Nephron (organoid): ENCODE measurements at regions not wholly inside any gene's neighbourhood (a gene's known extent, or its start where the extent isn't known, plus 50 kb on each side); places are given as distances from the start of the nearest gene placed in this dataset.

ENCODE experiments used
- H3K27ac Mint-ChIP-seq, 3 experiments: 2 replicates each; pipeline ENCODE4 v1.8.0; 2020; ENCODE audit warnings: mixed read lengths in 3 of 3, mild to moderate bottlenecking in 2 of 3, moderate library complexity in 1 of 3
- H3K27me3 Mint-ChIP-seq: 2 replicates; pipeline ENCODE4 v1.8.0; 2021; ENCODE audit warnings: low read depth, mild to moderate bottlenecking, moderate library complexity, mixed read lengths
- H3K36me3 Mint-ChIP-seq: 2 replicates; pipeline ENCODE4 v1.8.0; 2020; ENCODE audit warnings: low read depth, mixed read lengths
- H3K4me1 Mint-ChIP-seq: 2 replicates; pipeline ENCODE4 v1.8.0; 2020; ENCODE audit warnings: mixed read lengths
- H3K4me3 Mint-ChIP-seq, 3 experiments: 2 replicates each; pipeline ENCODE4 v1.8.0; 2020; ENCODE audit warnings: mild to moderate bottlenecking in 3 of 3, mixed read lengths in 3 of 3, moderate library complexity in 2 of 3
- H3K9me3 Mint-ChIP-seq: 2 replicates; pipeline ENCODE4 v1.8.0; 2020; ENCODE audit warnings: mixed read lengths
- CTCF ChIP-seq, 3 experiments: fragments of 200-600 bp; sonication (generic); IDR thresholded peaks; one replicate each; pipeline ENCODE4 v1.5.0; 2021; ENCODE audit warnings: antibody characterized with exemption in 3 of 3; ENCODE audit not compliant: unreplicated experiment in 3 of 3

GRCh38 chr17:33390479-33391176, 97.5 kb upstream of the ASIC2 start:
- H3K36me3 Mint-ChIP-seq = no peaks in the 10 kb centered on the region
- no peak overlapping the region for H3K27ac Mint-ChIP-seq
- H3K9me3 Mint-ChIP-seq = no peaks in the 10 kb centered on the region
- peaks cover 7% of the 10 kb centered on the region for H3K4me1 Mint-ChIP-seq
- no peak for TF ChIP-seq CTCF (IDR thresholded peaks at IDR 0.05; ENCODE audit: unreplicated experiment in 3 of 3)
- no peak overlapping the region for H3K4me3 Mint-ChIP-seq
- peaks cover 29% of the 10 kb centered on the region for H3K27me3 Mint-ChIP-seq

GRCh38 chr17:33396818-33397217, 103.7 kb upstream of the ASIC2 start:
- TF ChIP-seq CTCF (IDR thresholded peaks at IDR 0.05; ENCODE audit: unreplicated experiment in 3 of 3) = no peak
- H3K36me3 Mint-ChIP-seq = no peaks in the 10 kb centered on the region
- H3K4me3 Mint-ChIP-seq = no peak overlapping the region
- H3K4me1 Mint-ChIP-seq = no peaks in the 10 kb centered on the region
- peaks cover 23% of the 10 kb centered on the region for H3K27me3 Mint-ChIP-seq
- H3K9me3 Mint-ChIP-seq = peaks cover 3% of the 10 kb centered on the region
- H3K27ac Mint-ChIP-seq = no peak overlapping the region

GRCh38 chr17:33398386-33398785, 105.3 kb upstream of the ASIC2 start:
- no peak overlapping the region for H3K27ac Mint-ChIP-seq
- peaks cover 16% of the 10 kb centered on the region for H3K27me3 Mint-ChIP-seq
- H3K4me3 Mint-ChIP-seq = no peak overlapping the region
- TF ChIP-seq CTCF (IDR thresholded peaks at IDR 0.05; ENCODE audit: unreplicated experiment in 3 of 3) = no peak
- H3K36me3 Mint-ChIP-seq = no peaks in the 10 kb centered on the region
- peaks cover 3% of the 10 kb centered on the region for H3K9me3 Mint-ChIP-seq
- no peaks in the 10 kb centered on the region for H3K4me1 Mint-ChIP-seq

GRCh38 chr17:33401249-33401648, 108.2 kb upstream of the ASIC2 start:
- peaks cover 3% of the 10 kb centered on the region for H3K9me3 Mint-ChIP-seq
- TF ChIP-seq CTCF (IDR thresholded peaks at IDR 0.05; ENCODE audit: unreplicated experiment in 3 of 3) = no peak
- no peak overlapping the region for H3K4me3 Mint-ChIP-seq
- no peaks in the 10 kb centered on the region for H3K4me1 Mint-ChIP-seq
- H3K36me3 Mint-ChIP-seq = no peaks in the 10 kb centered on the region
- H3K27me3 Mint-ChIP-seq = peaks cover 9% of the 10 kb centered on the region
- H3K27ac Mint-ChIP-seq = no peak overlapping the region

GRCh38 chr17:33403194-33403593, 110.1 kb upstream of the ASIC2 start:
- Mint-ChIP-seq H3K27me3 (peaks cover 9% of the 10 kb centered on the region), H3K36me3 (no peaks in the 10 kb centered on the region), H3K27ac (no peak overlapping the region), H3K4me1 (no peaks in the 10 kb centered on the region), H3K9me3 (peaks cover 3% of the 10 kb centered on the region), H3K4me3 (no peak overlapping the region)
- TF ChIP-seq CTCF (IDR thresholded peaks at IDR 0.05; ENCODE audit: unreplicated experiment in 3 of 3) = no peak
